ENCODE measurements at regions not wholly inside any gene's neighbourhood (a gene's known extent, or its start where the extent isn't known, plus 50 kb on each side); places are given as distances from the start of the nearest gene placed in this dataset.

GRCh38 chrX:116267511-116268040 is 97.0 kb downstream of the AGTR2 start:
- no peaks in the 10 kb centered on the region for H3K9me3 ChIP-seq
- no peak overlapping the region for H3K4me3 ChIP-seq
- no peak overlapping the region for H3K27ac ChIP-seq
- DNase-seq, result no peak
- no peaks in the 10 kb centered on the region for H3K36me3 ChIP-seq
- peaks cover 0 to 4% of the 10 kb centered on the region in 2 donors for H3K27me3 ChIP-seq
- TF ChIP-seq, protein P1, sequence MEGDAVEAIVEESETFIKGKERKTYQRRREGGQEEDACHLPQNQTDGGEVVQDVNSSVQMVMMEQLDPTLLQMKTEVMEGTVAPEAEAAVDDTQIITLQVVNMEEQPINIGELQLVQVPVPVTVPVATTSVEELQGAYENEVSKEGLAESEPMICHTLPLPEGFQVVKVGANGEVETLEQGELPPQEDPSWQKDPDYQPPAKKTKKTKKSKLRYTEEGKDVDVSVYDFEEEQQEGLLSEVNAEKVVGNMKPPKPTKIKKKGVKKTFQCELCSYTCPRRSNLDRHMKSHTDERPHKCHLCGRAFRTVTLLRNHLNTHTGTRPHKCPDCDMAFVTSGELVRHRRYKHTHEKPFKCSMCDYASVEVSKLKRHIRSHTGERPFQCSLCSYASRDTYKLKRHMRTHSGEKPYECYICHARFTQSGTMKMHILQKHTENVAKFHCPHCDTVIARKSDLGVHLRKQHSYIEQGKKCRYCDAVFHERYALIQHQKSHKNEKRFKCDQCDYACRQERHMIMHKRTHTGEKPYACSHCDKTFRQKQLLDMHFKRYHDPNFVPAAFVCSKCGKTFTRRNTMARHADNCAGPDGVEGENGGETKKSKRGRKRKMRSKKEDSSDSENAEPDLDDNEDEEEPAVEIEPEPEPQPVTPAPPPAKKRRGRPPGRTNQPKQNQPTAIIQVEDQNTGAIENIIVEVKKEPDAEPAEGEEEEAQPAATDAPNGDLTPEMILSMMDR (IDR thresholded peaks at IDR 0.05), result no peak
- no peak for TF ChIP-seq POLR2A (IDR thresholded peaks at IDR 0.05)
- intact Hi-C loops (cut with DNase I; ENCODE audit: low total_unique reads), result no loop called here
- no peaks in the 10 kb centered on the region for H3K4me1 ChIP-seq

- intact Hi-C loops (cut with DNase I; ENCODE audit: low total_unique reads), result no loop called here
These were observed 101.8 kb downstream of the AGTR2 start for GRCh38 chrX:116272322-116272721.

GRCh38 chrX:116272861-116273260 is 102.3 kb downstream of the AGTR2 start:
- intact Hi-C loops (cut with DNase I; ENCODE audit: low total_unique reads), result no loop called here
- no peak for TF ChIP-seq POLR2A (IDR thresholded peaks at IDR 0.05)
- DNase-seq, result no peak
- H3K36me3 ChIP-seq, result no peaks in the 10 kb centered on the region
- no peaks in the 10 kb centered on the region for H3K4me1 ChIP-seq
- H3K9me3 ChIP-seq, result no peaks in the 10 kb centered on the region
- H3K4me3 ChIP-seq, result no peak overlapping the region
- no peak overlapping the region for H3K27ac ChIP-seq
- no peaks in the 10 kb centered on the region for H3K27me3 ChIP-seq

More at GRCh38 chrX:116272322-116272721, 101.8 kb downstream of the AGTR2 start:
- Histone ChIP-seq H3K36me3 (no peaks in the 10 kb centered on the region), H3K9me3 (no peaks in the 10 kb centered on the region), H3K27ac (no peak overlapping the region), H3K4me1 (no peaks in the 10 kb centered on the region), H3K27me3 (no peaks in the 10 kb centered on the region), H3K4me3 (no peak overlapping the region)
- no peak for TF ChIP-seq POLR2A (IDR thresholded peaks at IDR 0.05)
- TF ChIP-seq, protein P1 (IDR thresholded peaks at IDR 0.05), result no peak
- no peak for DNase-seq

GRCh38 chrX:116276261-116276660 is 105.7 kb downstream of the AGTR2 start:
- Histone ChIP-seq H3K27ac (no peak overlapping the region), H3K9me3 (no peaks in the 10 kb centered on the region), H3K27me3 (no peaks in the 10 kb centered on the region), H3K4me3 (no peak overlapping the region), H3K4me1 (no peaks in the 10 kb centered on the region), H3K36me3 (no peaks in the 10 kb centered on the region)
- intact Hi-C loops (cut with DNase I; ENCODE audit: low total_unique reads), result no loop called here
- TF ChIP-seq POLR2A (IDR thresholded peaks at IDR 0.05), result no peak
- TF ChIP-seq, protein P1 (IDR thresholded peaks at IDR 0.05), result no peak
- DNase-seq, result no peak

DNA sequence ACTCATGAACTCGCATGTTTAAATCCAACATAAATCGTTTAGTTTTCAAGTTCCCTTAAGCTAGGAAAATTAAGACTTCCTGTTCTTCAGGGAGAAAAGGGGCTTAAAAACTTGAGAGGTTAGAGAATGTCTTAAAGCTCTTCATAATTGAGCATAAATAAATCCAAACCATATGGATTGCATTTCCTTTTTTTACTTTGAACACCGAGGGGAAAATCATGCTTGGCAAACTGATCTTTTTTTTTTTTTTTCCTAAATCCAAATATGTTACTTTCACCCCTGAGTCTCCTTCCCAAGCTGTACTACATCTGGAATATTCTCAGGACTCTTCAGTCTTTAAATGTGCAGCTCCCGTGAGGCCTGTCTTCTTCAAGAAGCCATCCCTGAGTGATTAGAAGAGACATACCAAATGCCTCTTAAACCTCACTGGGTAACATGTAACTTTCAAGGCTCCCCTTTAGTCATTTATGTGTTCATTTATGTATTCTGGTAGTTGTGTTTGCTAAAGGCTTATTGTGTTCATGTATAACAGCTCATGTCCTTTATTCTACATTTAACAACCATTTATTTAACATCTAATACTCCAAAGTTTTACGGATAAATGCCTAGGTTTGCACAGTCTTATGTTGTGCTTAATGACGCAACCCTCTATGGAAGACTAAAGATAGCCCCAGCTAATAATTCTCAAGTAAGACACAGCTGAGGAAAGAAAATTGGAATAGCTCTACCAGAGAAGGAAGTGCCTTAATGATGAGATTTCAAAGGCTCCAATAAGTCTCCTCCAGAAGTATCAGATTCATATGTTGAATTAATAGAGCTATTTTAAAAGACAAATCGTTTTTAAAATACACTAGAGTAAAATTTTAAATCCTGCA is 107.0 kb downstream of the AGTR2 start:
- H3K4me1 ChIP-seq, result no peaks in the 10 kb centered on the region
- TF ChIP-seq POLR2A (IDR thresholded peaks at IDR 0.05), result no peak
- TF ChIP-seq, protein P1 (IDR thresholded peaks at IDR 0.05), result no peak
- intact Hi-C loops (cut with DNase I; ENCODE audit: low total_unique reads), result no loop called here
- no peak for DNase-seq
- H3K27me3 ChIP-seq, result no peaks in the 10 kb centered on the region
- H3K4me3 ChIP-seq, result no peak overlapping the region
- no peaks in the 10 kb centered on the region for H3K9me3 ChIP-seq
- H3K36me3 ChIP-seq, result no peaks in the 10 kb centered on the region
- H3K27ac ChIP-seq, result no peak overlapping the region
